RPMI7951 (cell line): ENCODE measurements at regions not wholly inside any gene's neighbourhood (a gene's known extent, or its start where the extent isn't known, plus 50 kb on each side); places are given as distances from the start of the nearest gene placed in this dataset.

Source experiments
- DNase-seq: peaks from one replicate; pipeline ENCODE4 v3.0.0-alpha.2; 2012; ENCODE audit warnings: low read depth

- DNase-seq = no peak
Observed at GRCh38 chr4:133476063-133476462, 327.0 kb downstream of the PCDH10 start.

GRCh38 chr4:133474501-133474900 lies 325.4 kb downstream of the PCDH10 start:
- no peak for DNase-seq

GRCh38 chr4:133472244-133472643 lies 323.1 kb downstream of the PCDH10 start:
- no peak for DNase-seq

- no peak for DNase-seq
Observed at GRCh38 chr4:133467290-133467947, 318.3 kb downstream of the PCDH10 start.

- no peak for DNase-seq
Observed at GRCh38 chr4:133465022-133465421, 315.9 kb downstream of the PCDH10 start.

GRCh38 chr4:133464311-133464710 lies 315.2 kb downstream of the PCDH10 start:
- DNase-seq = no peak

GRCh38 chr4:133452678-133453077 lies 303.6 kb downstream of the PCDH10 start:
- DNase-seq = no peak

- DNase-seq = no peak
Observed at GRCh38 chr4:133450813-133451212, 301.7 kb downstream of the PCDH10 start.

- no peak for DNase-seq
Observed at GRCh38 chr4:133440404-133440803, 291.3 kb downstream of the PCDH10 start.

- DNase-seq = no peak
Observed at GRCh38 chr4:133439830-133440229, 290.7 kb downstream of the PCDH10 start.

- DNase-seq = no peak
Observed at GRCh38 chr4:133424605-133425004, 275.5 kb downstream of the PCDH10 start.

- no peak for DNase-seq
Observed at GRCh38 chr4:133403913-133404312, 254.8 kb downstream of the PCDH10 start.

GRCh38 chr4:133402616-133403015 lies 253.5 kb downstream of the PCDH10 start:
- no peak for DNase-seq

- DNase-seq = no peak
Observed at GRCh38 chr4:133394971-133395627, 246.0 kb downstream of the PCDH10 start.

- no peak for DNase-seq
Observed at GRCh38 chr4:133390198-133390855, 241.2 kb downstream of the PCDH10 start.

GRCh38 chr4:133389029-133389428 lies 239.9 kb downstream of the PCDH10 start:
- DNase-seq = no peak

- no peak for DNase-seq
Observed at GRCh38 chr4:133385161-133385954, 236.3 kb downstream of the PCDH10 start.

- DNase-seq = no peak
Observed at GRCh38 chr4:133379681-133380438, 230.8 kb downstream of the PCDH10 start.

GRCh38 chr4:133377286-133377685 lies 228.2 kb downstream of the PCDH10 start:
- DNase-seq = no peak

- no peak for DNase-seq
Observed at GRCh38 chr4:133372699-133373098, 223.6 kb downstream of the PCDH10 start.

- DNase-seq = no peak
Observed at GRCh38 chr4:133355633-133356032, 206.5 kb downstream of the PCDH10 start.

- DNase-seq = no peak
Observed at GRCh38 chr4:133347409-133347808, 198.3 kb downstream of the PCDH10 start.
